HL-60 (cell line): ENCODE measurements at regions not wholly inside any gene's neighbourhood (a gene's known extent, or its start where the extent isn't known, plus 50 kb on each side); places are given as distances from the start of the nearest gene placed in this dataset.

ENCODE experiments used
- CTCF ChIP-seq: IDR thresholded peaks from one replicate; pipeline ENCODE4 v1.5.1; 2011; ENCODE audit warnings: low read length, control low read depth, inconsistent platforms; ENCODE audit not compliant: insufficient read depth
- POLR2AphosphoS5 ChIP-seq: IDR thresholded peaks from 2 replicates; pipeline ENCODE4 v1.6.1; 2012; ENCODE audit warnings: low read depth
- REST ChIP-seq: IDR thresholded peaks from 2 replicates; pipeline ENCODE4 v1.6.1; 2012; ENCODE audit warnings: low read depth; ENCODE audit not compliant: insufficient replicate concordance

GRCh38 chr6:153334121-153334520 is 203.0 kb upstream of the RGS17 start:
- TF ChIP-seq REST, result no peak
- no peak for TF ChIP-seq CTCF
- no peak for TF ChIP-seq POLR2AphosphoS5
